ENCODE measurements at regions not wholly inside any gene's neighbourhood (a gene's known extent, or its start where the extent isn't known, plus 50 kb on each side); places are given as distances from the start of the nearest gene placed in this dataset.

- TF ChIP-seq CTCF (IDR thresholded peaks at IDR 0.05 in 2 of 3, conservative IDR thresholded peaks at IDR 0.05 in 1 of 3; ENCODE audit: control insufficient read depth in 2 of 3, extremely low read depth in 1 of 3, insufficient read depth in 1 of 3, low read depth in 3 of 3, low read length in 3 of 3), result no peak
- TF ChIP-seq KAT2A (conservative IDR thresholded peaks at IDR 0.05; ENCODE audit: control insufficient read depth, low read depth, low read length), result no peak
- TF ChIP-seq POLR2A (IDR thresholded peaks at IDR 0.05; ENCODE audit: low read depth, low read length), result no peak
- no peak for TF ChIP-seq FOS (IDR thresholded peaks at IDR 0.05; ENCODE audit: borderline replicate concordance, extremely low read depth, insufficient read length)
- TF ChIP-seq MYC (IDR thresholded peaks at IDR 0.05; ENCODE audit: insufficient read depth, insufficient read length, insufficient replicate concordance, low read length, severe bottlenecking), result no peak
- TF ChIP-seq EZH2 (IDR thresholded peaks at IDR 0.05; ENCODE audit: borderline replicate concordance, control insufficient read depth, low read depth, low read length), result no peak
- TF ChIP-seq TCF3 (IDR thresholded peaks at IDR 0.05; ENCODE audit: borderline replicate concordance, insufficient read depth, low read depth, low read length), result no peak
- no peak for TF ChIP-seq BCL3 (IDR thresholded peaks at IDR 0.05; ENCODE audit: borderline replicate concordance, insufficient read depth, low read depth, low read length, poor library complexity, severe bottlenecking)
- no peak for TF ChIP-seq CHD4 (IDR thresholded peaks at IDR 0.05)
- no peak for TF ChIP-seq POLR2AphosphoS5 (IDR thresholded peaks at IDR 0.05; ENCODE audit: low read length)
- no peak for TF ChIP-seq TAF1 (IDR thresholded peaks at IDR 0.05; ENCODE audit: borderline replicate concordance, low read depth, low read length)
- TF ChIP-seq JUNB (IDR thresholded peaks at IDR 0.05), result no peak
- TF ChIP-seq RCOR1 (conservative IDR thresholded peaks at IDR 0.05; ENCODE audit: low read depth, low read length), result no peak
Observed at GRCh38 chr20:6499566-6499965, 267.9 kb upstream of the BMP2 start.

Measured in GM12878 (cell line).